Embryonic facial prominence (tissue), 1 donor: ENCODE measurements at regions not wholly inside any gene's neighbourhood (a gene's known extent, or its start where the extent isn't known, plus 50 kb on each side); places are given as distances from the start of the nearest gene placed in this dataset.
"Not testable (repeated sequence)": the region's sequence is repeated elsewhere in the genome, so short reads cannot be mapped to it uniquely, and the experiment has no call there.

ENCODE experiments used
- DNase-seq: peaks from one replicate; pipeline ENCODE4 v3.0.0-alpha.2; 2016; ENCODE audit errors: extremely low spot score

GRCh38 chr5:1636981-1637638, 113.3 kb upstream of the LPCAT1 start:
- no peak for DNase-seq

DNA sequence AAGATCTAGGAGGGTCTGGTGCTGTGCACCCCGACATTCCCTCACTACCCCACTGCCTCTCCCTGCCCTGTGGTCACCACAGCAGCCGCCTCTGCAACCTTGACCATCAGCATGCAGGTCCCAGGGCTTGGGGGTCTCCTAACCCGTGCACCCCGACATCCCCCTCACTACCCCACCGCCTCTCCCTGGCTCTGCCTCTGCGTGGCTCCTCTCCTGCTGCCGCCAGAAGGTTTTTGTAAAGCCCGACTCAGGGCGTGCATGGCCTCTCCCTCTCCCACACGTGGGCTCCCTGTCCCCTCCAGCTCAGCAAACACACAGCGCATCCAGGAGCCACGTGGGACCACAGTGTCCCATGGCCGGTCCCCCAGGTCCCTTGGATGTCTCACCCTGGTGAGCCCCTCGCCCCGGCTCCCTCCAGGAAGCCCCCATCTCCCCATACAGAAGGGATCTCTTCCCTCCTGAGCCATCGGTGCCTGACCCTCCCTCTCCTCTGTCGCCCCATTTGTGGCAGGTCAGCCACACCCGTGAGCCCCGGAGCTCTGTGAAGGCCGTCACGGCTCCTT, 112.5 kb upstream of the LPCAT1 start:
- DNase-seq: not testable (repeated sequence)

- not testable (repeated sequence) for DNase-seq
These were observed 111.7 kb upstream of the LPCAT1 start for GRCh38 chr5:1635477-1635876.

DNA sequence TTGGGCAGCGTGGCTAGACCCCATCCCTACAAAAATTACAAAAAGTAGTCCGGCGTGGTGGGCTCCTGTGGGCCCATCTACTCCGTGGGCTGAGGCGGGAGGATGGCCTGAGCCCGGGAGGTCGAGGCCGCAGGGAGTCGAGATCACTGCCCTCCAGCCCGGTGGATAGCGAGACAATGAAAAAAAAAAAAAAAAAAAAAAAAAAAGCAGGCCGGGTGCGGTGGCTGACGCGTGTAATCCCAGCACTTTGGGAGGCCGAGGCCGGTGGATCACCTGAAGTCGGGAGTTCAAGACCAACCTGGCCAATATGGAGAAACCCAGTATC, 110.5 kb upstream of the LPCAT1 start:
- no peak for DNase-seq

- DNase-seq: no peak
These were observed 110.0 kb upstream of the LPCAT1 start for GRCh38 chr5:1633605-1634336.

GRCh38 chr5:1631004-1631403, 107.2 kb upstream of the LPCAT1 start:
- DNase-seq: not testable (repeated sequence)

- DNase-seq: not testable (repeated sequence)
These were observed 102.6 kb upstream of the LPCAT1 start for GRCh38 chr5:1626397-1626796.

GRCh38 chr5:1619531-1619930, 95.8 kb upstream of the LPCAT1 start:
- not testable (repeated sequence) for DNase-seq

- DNase-seq: not testable (repeated sequence)
These were observed 94.6 kb upstream of the LPCAT1 start for GRCh38 chr5:1618296-1618865.

GRCh38 chr5:1617236-1617755, 93.5 kb upstream of the LPCAT1 start:
- not testable (repeated sequence) for DNase-seq

GRCh38 chr5:1613515-1613914, 89.8 kb upstream of the LPCAT1 start:
- DNase-seq: not testable (repeated sequence)

- DNase-seq: not testable (repeated sequence)
These were observed 86.8 kb upstream of the LPCAT1 start for GRCh38 chr5:1610526-1610925.

GRCh38 chr5:1609111-1609510, 85.4 kb upstream of the LPCAT1 start:
- DNase-seq: not testable (repeated sequence)

DNA sequence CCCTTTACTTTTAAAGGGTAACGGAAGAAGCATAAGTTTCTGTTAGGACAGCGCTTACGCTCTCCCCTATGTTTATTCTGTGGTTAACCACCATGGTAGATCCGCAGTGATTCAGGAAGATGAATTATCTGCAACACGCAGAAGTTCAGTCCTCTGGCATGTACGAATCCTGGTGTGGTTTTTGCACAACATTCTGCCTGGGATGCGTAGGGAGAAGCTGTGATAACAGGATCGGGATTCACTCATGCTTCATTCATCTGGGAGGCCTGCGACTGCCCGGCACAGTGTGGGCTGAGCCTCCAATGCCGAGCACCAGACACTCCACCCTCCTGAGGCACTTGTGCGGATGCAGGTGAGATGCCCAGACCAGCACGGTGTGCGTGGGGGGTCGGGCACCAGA, 84.6 kb upstream of the LPCAT1 start:
- not testable (repeated sequence) for DNase-seq

GRCh38 chr5:1606951-1607350, 83.2 kb upstream of the LPCAT1 start:
- DNase-seq: not testable (repeated sequence)

DNA sequence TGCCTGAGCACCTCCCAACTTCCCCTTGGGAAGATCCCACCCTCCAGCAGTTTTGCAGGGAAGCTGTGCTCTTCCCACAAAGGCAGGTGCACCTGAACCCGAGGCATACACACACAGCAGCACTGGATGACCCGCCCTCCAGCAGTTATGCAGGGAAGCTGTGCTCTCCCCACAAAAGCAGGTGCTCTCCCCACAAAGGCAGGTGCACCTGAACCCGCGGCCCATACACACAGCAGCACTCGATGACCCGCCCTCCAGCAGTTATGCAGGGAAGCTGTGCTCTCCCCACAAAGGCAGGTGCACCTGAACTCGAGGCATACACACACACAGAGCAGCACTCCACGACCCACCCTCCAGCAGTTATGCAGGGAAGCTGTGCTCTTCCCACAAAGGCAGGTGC, 80.2 kb upstream of the LPCAT1 start:
- not testable (repeated sequence) for DNase-seq

GRCh38 chr5:1601565-1601964, 77.8 kb upstream of the LPCAT1 start:
- not testable (repeated sequence) for DNase-seq

DNA sequence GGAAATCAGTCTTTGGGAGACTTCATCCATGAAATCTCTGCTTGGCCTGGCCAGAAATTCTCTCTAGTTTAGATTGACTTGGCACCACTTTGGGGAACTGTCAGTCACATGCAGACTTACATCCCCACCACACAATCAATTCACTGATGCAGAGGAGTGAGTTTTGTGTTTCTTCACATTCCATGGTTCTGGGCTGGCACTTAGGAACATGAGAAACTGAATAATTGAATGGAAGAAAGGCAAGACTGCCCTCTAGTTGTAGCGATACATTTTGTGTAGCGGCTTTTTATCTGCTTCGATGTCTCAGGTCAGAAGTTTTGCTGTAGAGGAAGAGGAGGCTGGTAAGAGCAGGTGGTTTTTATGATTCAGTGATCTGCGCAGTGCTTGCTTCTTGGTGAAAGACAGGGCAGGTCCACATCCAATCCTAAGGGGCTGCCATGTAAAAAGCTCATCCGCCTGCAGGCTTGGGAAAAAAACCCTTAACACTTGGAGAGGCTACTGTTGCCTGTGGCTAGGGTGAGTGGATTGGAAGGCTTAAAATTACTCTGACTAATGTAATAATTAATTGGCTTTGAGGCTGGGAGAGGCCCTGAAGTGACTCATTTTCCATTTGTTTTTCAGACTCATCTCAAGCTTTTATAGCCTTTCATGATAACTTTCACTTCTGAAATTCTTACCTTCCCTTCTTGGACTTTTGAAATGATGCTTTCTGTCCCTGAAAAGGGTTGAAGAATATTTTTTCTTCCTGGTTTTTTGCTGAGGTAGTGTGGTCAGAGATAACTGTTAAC, 75.4 kb upstream of the LPCAT1 start:
- not testable (repeated sequence) for DNase-seq

GRCh38 chr5:1597093-1597473, 73.3 kb upstream of the LPCAT1 start:
- not testable (repeated sequence) for DNase-seq

DNA sequence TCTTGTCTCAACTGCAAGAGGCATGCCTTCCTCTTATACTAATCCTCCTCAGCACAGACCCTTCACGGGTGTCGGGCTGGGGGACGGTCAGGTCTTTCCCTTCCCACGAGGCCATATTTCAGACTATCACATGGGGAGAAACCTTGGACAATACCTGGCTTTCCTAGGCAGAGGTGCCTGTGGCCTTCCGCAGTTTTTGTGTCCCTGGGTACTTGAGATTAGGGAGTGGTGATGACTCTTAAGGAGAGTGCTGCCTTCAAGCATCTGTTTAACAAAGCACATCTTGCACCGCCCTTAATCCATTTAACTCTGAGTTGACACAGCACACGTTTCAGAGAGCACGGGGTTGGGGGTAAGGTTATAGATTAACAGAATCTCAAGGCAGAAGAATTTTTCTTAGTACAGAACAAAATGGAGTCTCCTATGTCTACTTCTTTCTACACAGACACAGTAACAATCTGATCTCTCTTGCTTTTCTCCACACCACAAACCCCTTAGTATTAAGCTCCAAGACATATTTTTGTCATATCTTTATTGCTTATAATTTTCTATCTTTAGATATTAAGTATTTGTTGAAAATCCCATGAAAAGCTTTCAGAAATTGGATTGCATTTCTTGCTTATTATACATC, 72.8 kb upstream of the LPCAT1 start:
- DNase-seq: not testable (repeated sequence)
